ENCODE measurements at regions not wholly inside any gene's neighbourhood (a gene's known extent, or its start where the extent isn't known, plus 50 kb on each side); places are given as distances from the start of the nearest gene placed in this dataset.

- no peak for TF ChIP-seq CTCF (IDR thresholded peaks at IDR 0.05; ENCODE audit: extremely low read depth, insufficient read depth, missing control alignments)
- in situ Hi-C loops (cut with MboI; ENCODE audit: low pct_unique_long_range_greater_than_20kb, low sequenced_read_pairs, unreplicated experiment): no loop called here
- no peak for DNase-seq (ENCODE audit: low spot score)
Measured at GRCh38 chr16:86392436-86393152, 117.7 kb upstream of the FOXF1 start.

- no peak for TF ChIP-seq CTCF (IDR thresholded peaks at IDR 0.05; ENCODE audit: extremely low read depth, insufficient read depth, missing control alignments)
- no peak for DNase-seq (ENCODE audit: low spot score)
- in situ Hi-C loops (cut with MboI; ENCODE audit: low pct_unique_long_range_greater_than_20kb, low sequenced_read_pairs, unreplicated experiment): no loop called here
Measured at GRCh38 chr16:86393907-86394626, 116.3 kb upstream of the FOXF1 start.

GRCh38 chr16:86395477-86395876 is 114.8 kb upstream of the FOXF1 start:
- TF ChIP-seq CTCF (IDR thresholded peaks at IDR 0.05; ENCODE audit: extremely low read depth, insufficient read depth, missing control alignments): no peak
- in situ Hi-C loops (cut with MboI; ENCODE audit: low pct_unique_long_range_greater_than_20kb, low sequenced_read_pairs, unreplicated experiment): no loop called here
- DNase-seq (ENCODE audit: low spot score): no peak

- TF ChIP-seq CTCF (IDR thresholded peaks at IDR 0.05; ENCODE audit: extremely low read depth, insufficient read depth, missing control alignments): no peak
- DNase-seq (ENCODE audit: low spot score): no peak
- in situ Hi-C loops (cut with MboI; ENCODE audit: low pct_unique_long_range_greater_than_20kb, low sequenced_read_pairs, unreplicated experiment): no loop called here
Measured at GRCh38 chr16:86396422-86396821, 113.9 kb upstream of the FOXF1 start.

GRCh38 chr16:86396901-86397311 is 113.4 kb upstream of the FOXF1 start:
- in situ Hi-C loops (cut with MboI; ENCODE audit: low pct_unique_long_range_greater_than_20kb, low sequenced_read_pairs, unreplicated experiment): no loop called here

GRCh38 chr16:86398201-86398600 is 112.1 kb upstream of the FOXF1 start:
- TF ChIP-seq CTCF (IDR thresholded peaks at IDR 0.05; ENCODE audit: extremely low read depth, insufficient read depth, missing control alignments): no peak
- no peak for DNase-seq (ENCODE audit: low spot score)
- in situ Hi-C loops (cut with MboI; ENCODE audit: low pct_unique_long_range_greater_than_20kb, low sequenced_read_pairs, unreplicated experiment): no loop called here

More at GRCh38 chr16:86396901-86397311, 113.4 kb upstream of the FOXF1 start:
- no peak for TF ChIP-seq CTCF (IDR thresholded peaks at IDR 0.05; ENCODE audit: extremely low read depth, insufficient read depth, missing control alignments)
- no peak for DNase-seq (ENCODE audit: low spot score)

Data from GM13977 (cell line).